Stimulated activated naive CD8-positive, alpha-beta T cell treated with anti-CD3 and anti-CD28 coated beads, Interleukin-15, Interleukin-2, amounts not matched to agents 100 ng/mL and 50 ng/mL, for 24 hours (primary cell): ENCODE measurements at regions not wholly inside any gene's neighbourhood (a gene's known extent, or its start where the extent isn't known, plus 50 kb on each side); places are given as distances from the start of the nearest gene placed in this dataset.

Experiments
- H3K27ac Mint-ChIP-seq: one replicate; pipeline ENCODE4 v1.8.0; 2021; ENCODE audit warnings: mild to moderate bottlenecking, mixed read lengths
- H3K27me3 Mint-ChIP-seq: one replicate; pipeline ENCODE4 v1.8.0; 2021; ENCODE audit warnings: mixed read lengths
- H3K36me3 Mint-ChIP-seq: one replicate; pipeline ENCODE4 v1.8.0; 2021; ENCODE audit warnings: low read depth, mixed read lengths
- H3K4me1 Mint-ChIP-seq: one replicate; pipeline ENCODE4 v1.8.0; 2021; ENCODE audit warnings: low read depth, mixed read lengths
- H3K4me3 Mint-ChIP-seq: one replicate; pipeline ENCODE4 v1.8.0; 2021; ENCODE audit warnings: mild to moderate bottlenecking, mixed read lengths
- H3K9me3 Mint-ChIP-seq: one replicate; pipeline ENCODE4 v1.8.0; 2021; ENCODE audit warnings: mixed read lengths

GRCh38 chr10:2972810-2973209, 94.5 kb upstream of the PFKP start:
- no peaks in the 10 kb centered on the region for H3K36me3 Mint-ChIP-seq
- no peak overlapping the region for H3K27ac Mint-ChIP-seq
- H3K9me3 Mint-ChIP-seq = no peaks in the 10 kb centered on the region
- no peaks in the 10 kb centered on the region for H3K4me1 Mint-ChIP-seq
- no peaks in the 10 kb centered on the region for H3K27me3 Mint-ChIP-seq
- H3K4me3 Mint-ChIP-seq = no peak overlapping the region

GRCh38 chr10:2972216-2972615, 95.1 kb upstream of the PFKP start:
- Mint-ChIP-seq H3K27ac (no peak overlapping the region), H3K4me1 (no peaks in the 10 kb centered on the region)

GRCh38 chr10:2970190-2970823, 97.0 kb upstream of the PFKP start:
- H3K4me3 Mint-ChIP-seq = no peak overlapping the region

More at GRCh38 chr10:2972216-2972615, 95.1 kb upstream of the PFKP start:
- Mint-ChIP-seq H3K9me3 (no peaks in the 10 kb centered on the region), H3K36me3 (no peaks in the 10 kb centered on the region), H3K4me3 (no peak overlapping the region), H3K27me3 (no peaks in the 10 kb centered on the region)

GRCh38 chr10:2968401-2969058, 98.8 kb upstream of the PFKP start:
- Mint-ChIP-seq H3K4me1 (no peaks in the 10 kb centered on the region), H3K36me3 (no peaks in the 10 kb centered on the region), H3K27me3 (peaks cover 13% of the 10 kb centered on the region)

More at GRCh38 chr10:2970190-2970823, 97.0 kb upstream of the PFKP start:
- no peaks in the 10 kb centered on the region for H3K4me1 Mint-ChIP-seq
- H3K27ac Mint-ChIP-seq = no peak overlapping the region
- H3K36me3 Mint-ChIP-seq = no peaks in the 10 kb centered on the region
- no peaks in the 10 kb centered on the region for H3K9me3 Mint-ChIP-seq
- peaks cover 4% of the 10 kb centered on the region for H3K27me3 Mint-ChIP-seq

GRCh38 chr10:2966134-2966533, 101.2 kb upstream of the PFKP start:
- Mint-ChIP-seq H3K9me3 (no peaks in the 10 kb centered on the region), H3K27me3 (peaks cover 16% of the 10 kb centered on the region), H3K36me3 (no peaks in the 10 kb centered on the region), H3K4me1 (no peaks in the 10 kb centered on the region), H3K4me3 (no peak overlapping the region), H3K27ac (no peak overlapping the region)

More at GRCh38 chr10:2968401-2969058, 98.8 kb upstream of the PFKP start:
- Mint-ChIP-seq H3K27ac (no peak overlapping the region), H3K9me3 (no peaks in the 10 kb centered on the region), H3K4me3 (no peak overlapping the region)

GRCh38 chr10:2964632-2965296, 102.6 kb upstream of the PFKP start:
- Mint-ChIP-seq H3K27ac (no peak overlapping the region), H3K27me3 (peaks cover 17% of the 10 kb centered on the region), H3K9me3 (no peaks in the 10 kb centered on the region), H3K4me3 (no peak overlapping the region), H3K4me1 (no peaks in the 10 kb centered on the region), H3K36me3 (no peaks in the 10 kb centered on the region)

GRCh38 chr10:2963889-2964631, 103.3 kb upstream of the PFKP start:
- no peak overlapping the region for H3K4me3 Mint-ChIP-seq
- no peaks in the 10 kb centered on the region for H3K9me3 Mint-ChIP-seq
- no peaks in the 10 kb centered on the region for H3K36me3 Mint-ChIP-seq
- H3K4me1 Mint-ChIP-seq = no peaks in the 10 kb centered on the region
- H3K27ac Mint-ChIP-seq = no peak overlapping the region
- H3K27me3 Mint-ChIP-seq = peaks cover 20% of the 10 kb centered on the region

- Mint-ChIP-seq H3K9me3 (peaks cover 4% of the 10 kb centered on the region), H3K4me3 (no peak overlapping the region), H3K27ac (no peak overlapping the region), H3K27me3 (peaks cover 24% of the 10 kb centered on the region), H3K36me3 (no peaks in the 10 kb centered on the region), H3K4me1 (no peaks in the 10 kb centered on the region)
These were observed 105.2 kb upstream of the PFKP start for GRCh38 chr10:2962194-2962593.

- Mint-ChIP-seq H3K27me3 (peaks cover 25% of the 10 kb centered on the region), H3K4me3 (no peak overlapping the region), H3K9me3 (peaks cover 12% of the 10 kb centered on the region), H3K4me1 (no peaks in the 10 kb centered on the region), H3K36me3 (no peaks in the 10 kb centered on the region), H3K27ac (no peak overlapping the region)
These were observed 108.7 kb upstream of the PFKP start for GRCh38 chr10:2958659-2959058.

- H3K36me3 Mint-ChIP-seq = no peaks in the 10 kb centered on the region
- H3K4me3 Mint-ChIP-seq = no peak overlapping the region
- peaks cover 29% of the 10 kb centered on the region for H3K27me3 Mint-ChIP-seq
- H3K27ac Mint-ChIP-seq = no peak overlapping the region
- H3K4me1 Mint-ChIP-seq = no peaks in the 10 kb centered on the region
- H3K9me3 Mint-ChIP-seq = peaks cover 12% of the 10 kb centered on the region
These were observed 109.6 kb upstream of the PFKP start for GRCh38 chr10:2957785-2958184.

- no peak overlapping the region for H3K4me3 Mint-ChIP-seq
- no peak overlapping the region for H3K27ac Mint-ChIP-seq
- H3K4me1 Mint-ChIP-seq = peaks cover 3% of the 10 kb centered on the region
- peaks cover 43% of the 10 kb centered on the region for H3K27me3 Mint-ChIP-seq
- no peaks in the 10 kb centered on the region for H3K36me3 Mint-ChIP-seq
- H3K9me3 Mint-ChIP-seq = peaks cover 12% of the 10 kb centered on the region
These were observed 112.3 kb upstream of the PFKP start for GRCh38 chr10:2955064-2955463.

- no peaks in the 10 kb centered on the region for H3K36me3 Mint-ChIP-seq
- peaks cover 16% of the 10 kb centered on the region for H3K4me1 Mint-ChIP-seq
- H3K27ac Mint-ChIP-seq = no peak overlapping the region
- H3K27me3 Mint-ChIP-seq = peaks cover 45% of the 10 kb centered on the region
- H3K9me3 Mint-ChIP-seq = peaks cover 12% of the 10 kb centered on the region
- no peak overlapping the region for H3K4me3 Mint-ChIP-seq
These were observed 113.9 kb upstream of the PFKP start for GRCh38 chr10:2953495-2953894.

GRCh38 chr10:2951235-2951835, 116.0 kb upstream of the PFKP start:
- no peaks in the 10 kb centered on the region for H3K36me3 Mint-ChIP-seq
- H3K9me3 Mint-ChIP-seq = peaks cover 5% of the 10 kb centered on the region
- H3K27me3 Mint-ChIP-seq = peaks cover 50% of the 10 kb centered on the region
- no peak overlapping the region for H3K4me3 Mint-ChIP-seq
- peaks cover 28% of the 10 kb centered on the region for H3K4me1 Mint-ChIP-seq
- H3K27ac Mint-ChIP-seq = no peak overlapping the region

- peaks cover 28% of the 10 kb centered on the region for H3K4me1 Mint-ChIP-seq
- H3K27ac Mint-ChIP-seq = peak overlapping the region; percentile 52
- no peaks in the 10 kb centered on the region for H3K36me3 Mint-ChIP-seq
- H3K9me3 Mint-ChIP-seq = no peaks in the 10 kb centered on the region
- peaks cover 53% of the 10 kb centered on the region for H3K27me3 Mint-ChIP-seq
- H3K4me3 Mint-ChIP-seq = no peak overlapping the region
These were observed 116.8 kb upstream of the PFKP start for GRCh38 chr10:2950546-2950945.
